Gastroesophageal sphincter (tissue), 4 donors: ENCODE measurements at regions not wholly inside any gene's neighbourhood (a gene's known extent, or its start where the extent isn't known, plus 50 kb on each side); places are given as distances from the start of the nearest gene placed in this dataset.

Experiments used
- ATAC-seq: fragments of 150-250 bp; one replicate; pipeline ENCODE4 v1.9.1; 2016; ENCODE audit warnings: mild to moderate bottlenecking, moderate library complexity
- H3K27ac ChIP-seq, 4 donors: fragments of 200-600 bp; sonication (generic) in 3 of 4; 1 replicate in 3 of 4; 2 replicates in 1 of 4; pipeline ENCODE4 v1.5.1; 2016 to 2019
- H3K27me3 ChIP-seq: fragments of 200-600 bp; sonication (generic); one replicate; pipeline ENCODE4 v1.5.1; 2019
- H3K36me3 ChIP-seq, 2 donors: fragments of 200-600 bp; sonication (generic); one replicate each; pipeline ENCODE4 v1.5.1; 2019; ENCODE audit warnings: control low read depth in 1 of 2
- H3K4me1 ChIP-seq, 3 donors: fragments of 200-600 bp; sonication (generic); 1 replicate in 2 of 3; 2 replicates in 1 of 3; pipeline ENCODE4 v1.5.1; 2016 to 2019; ENCODE audit warnings: control low read depth in 2 of 3
- H3K4me3 ChIP-seq, 2 donors: fragments of 200-600 bp; sonication (generic); one replicate each; pipeline ENCODE4 v1.5.1; 2019; ENCODE audit warnings: mild to moderate bottlenecking in 1 of 2, moderate library complexity in 1 of 2
- H3K9me3 ChIP-seq, 3 donors: fragments of 200-600 bp; sonication (generic); one replicate each; pipeline ENCODE4 v1.5.1; 2017 to 2019; ENCODE audit warnings: control low read depth in 2 of 3
- CTCF ChIP-seq, 4 experiments: fragments of 200-600 bp in 2 of 4; fragments of 450-650 bp in 2 of 4; sonication (generic) in 1 of 4; IDR thresholded peaks; one replicate each; pipeline ENCODE4 v1.5.1; 2017 to 2019; ENCODE audit warnings: antibody characterized with exemption in 4 of 4, mild to moderate bottlenecking in 2 of 4, moderate library complexity in 2 of 4
- EP300 ChIP-seq: sonication (generic); formaldehyde crosslinking; IDR thresholded peaks from one replicate; pipeline ENCODE4 v1.6.1; 2017; ENCODE audit warnings: antibody characterized with exemption, mild to moderate bottlenecking
- POLR2A ChIP-seq, 2 donors: fragments of 450-650 bp; IDR thresholded peaks; one replicate each; pipeline ENCODE4 v1.6.1; 2017; ENCODE audit warnings: antibody characterized with exemption in 2 of 2, mild to moderate bottlenecking in 2 of 2, moderate library complexity in 1 of 2
- POLR2AphosphoS5 ChIP-seq: sonication (generic); formaldehyde crosslinking; IDR thresholded peaks from one replicate; pipeline ENCODE4 v1.6.1; 2017; ENCODE audit warnings: antibody characterized with exemption
- WGBS, 2 donors: methylation state at CpG; one replicate each; pipeline ENCODE4 v1.1.5; 2018; ENCODE audit warnings: low coverage in 1 of 2; 5-methylcytosine and 5-hydroxymethylcytosine counted together

- no peak overlapping the region for H3K4me3 ChIP-seq
- H3K4me1 ChIP-seq: peaks cover 0 to 9% (median 0%) of the 10 kb centered on the region in 3 donors
- TF ChIP-seq POLR2AphosphoS5 (no peak), POLR2A (IDR thresholded peaks at IDR 0.05) (no peak), CTCF (IDR thresholded peaks at IDR 0.05) (no peak), EP300 (no peak)
- no peak overlapping the region for H3K27ac ChIP-seq
- 83 to 100% methylated on average over 1 of the region's 1 CpG for WGBS, 2 donors
- no peaks in the 10 kb centered on the region for H3K27me3 ChIP-seq
- no peak for ATAC-seq
- H3K9me3 ChIP-seq: no peaks in the 10 kb centered on the region
- H3K36me3 ChIP-seq: no peaks in the 10 kb centered on the region
These were observed 437.8 kb downstream of the NYAP2 start for GRCh38 chr2:225837328-225837727.

- no peak for TF ChIP-seq POLR2AphosphoS5
- no peak for TF ChIP-seq POLR2A (IDR thresholded peaks at IDR 0.05)
- TF ChIP-seq EP300: no peak
- TF ChIP-seq CTCF (IDR thresholded peaks at IDR 0.05): no peak
- no peak overlapping the region for H3K4me3 ChIP-seq
- no peaks in the 10 kb centered on the region for H3K27me3 ChIP-seq
- no peak overlapping the region for H3K27ac ChIP-seq
- ATAC-seq: no peak
- peaks cover 0 to 5% (median 0%) of the 10 kb centered on the region in 3 donors for H3K4me1 ChIP-seq
- no peaks in the 10 kb centered on the region for H3K36me3 ChIP-seq
- 60 to 100% methylated on average over 1 to 2 of the region's 11 CpGs for WGBS, 2 donors
- peaks cover 0 to 27% (median 0%) of the 10 kb centered on the region in 3 donors for H3K9me3 ChIP-seq
These were observed 425.4 kb downstream of the NYAP2 start for GRCh38 chr2:225824748-225825449.

- no peaks in the 10 kb centered on the region for H3K27me3 ChIP-seq
- no peak overlapping the region for H3K27ac ChIP-seq
- no peak for ATAC-seq
- TF ChIP-seq EP300: no peak
- 72 to 92% methylated on average over 2 of the region's 2 CpGs for WGBS, 2 donors
- peaks cover 0 to 5% (median 0%) of the 10 kb centered on the region in 3 donors for H3K9me3 ChIP-seq
- H3K4me3 ChIP-seq: no peak overlapping the region
- no peaks in the 10 kb centered on the region for H3K36me3 ChIP-seq
- peaks cover 0 to 5% (median 0%) of the 10 kb centered on the region in 3 donors for H3K4me1 ChIP-seq
These were observed 421.8 kb downstream of the NYAP2 start for GRCh38 chr2:225821351-225821750.

GRCh38 chr2:225820826-225821225, 421.3 kb downstream of the NYAP2 start:
- Histone ChIP-seq H3K4me3 (no peak overlapping the region), H3K27me3 (no peaks in the 10 kb centered on the region), H3K4me1 (peaks cover 0 to 5% (median 0%) of the 10 kb centered on the region in 3 donors), H3K27ac (no peak overlapping the region), H3K9me3 (peaks cover 0 to under 1% (median 0%) of the 10 kb centered on the region in 3 donors), H3K36me3 (no peaks in the 10 kb centered on the region)
- no peak for TF ChIP-seq CTCF (IDR thresholded peaks at IDR 0.05)
- no peak for TF ChIP-seq POLR2A (IDR thresholded peaks at IDR 0.05)
- no peak for TF ChIP-seq EP300
- TF ChIP-seq POLR2AphosphoS5: no peak
- 16 to 33% methylated on average over 6 to 7 of the region's 7 CpGs for WGBS, 2 donors
- ATAC-seq: peak; percentile 57

- Histone ChIP-seq H3K27ac (no peak overlapping the region), H3K27me3 (no peaks in the 10 kb centered on the region), H3K9me3 (no peaks in the 10 kb centered on the region), H3K4me1 (no peaks in the 10 kb centered on the region), H3K36me3 (no peaks in the 10 kb centered on the region), H3K4me3 (no peak overlapping the region)
- ATAC-seq: no peak
- no peak for TF ChIP-seq POLR2AphosphoS5
- no peak for TF ChIP-seq POLR2A (IDR thresholded peaks at IDR 0.05)
- no peak for TF ChIP-seq EP300
- no peak for TF ChIP-seq CTCF (IDR thresholded peaks at IDR 0.05)
These were observed 415.0 kb downstream of the NYAP2 start for GRCh38 chr2:225814554-225814953.
